Endothelial cell of hepatic sinusoid (primary cell): ENCODE measurements at regions not wholly inside any gene's neighbourhood (a gene's known extent, or its start where the extent isn't known, plus 50 kb on each side); places are given as distances from the start of the nearest gene placed in this dataset.
"Not testable (repeated sequence)": the region's sequence is repeated elsewhere in the genome, so short reads cannot be mapped to it uniquely, and the experiment has no call there.

Experiments
- in situ Hi-C: cut with HindIII; loops from 2 replicates; pipeline ENCODE4 v1.10.0; 2017; ENCODE audit warnings: low sequenced_read_pairs

- in situ Hi-C loops, result no loop called here
Observed at GRCh38 chr1:106289265-106289928, 767.1 kb upstream of the PRMT6 start.

GRCh38 chr1:106290805-106291501 is 765.5 kb upstream of the PRMT6 start:
- in situ Hi-C loops, result no loop called here

- in situ Hi-C loops, result no loop called here
Observed at GRCh38 chr1:106292130-106292529, 764.3 kb upstream of the PRMT6 start.

GRCh38 chr1:106296431-106296830 is 760.0 kb upstream of the PRMT6 start:
- in situ Hi-C loops, result no loop called here

- in situ Hi-C loops, result no loop called here
Observed at GRCh38 chr1:106304106-106304505, 752.4 kb upstream of the PRMT6 start.

- in situ Hi-C loops, result no loop called here
Observed at GRCh38 chr1:106319612-106320011, 736.9 kb upstream of the PRMT6 start.

- in situ Hi-C loops, result no loop called here
Observed at GRCh38 chr1:106325600-106325999, 730.9 kb upstream of the PRMT6 start.

- in situ Hi-C loops, result no loop called here
Observed at GRCh38 chr1:106344494-106344893, 712.0 kb upstream of the PRMT6 start.

GRCh38 chr1:106360252-106360651 is 696.2 kb upstream of the PRMT6 start:
- in situ Hi-C loops, result no loop called here

- in situ Hi-C loops, result no loop called here
Observed at GRCh38 chr1:106366627-106367319, 689.7 kb upstream of the PRMT6 start.

- in situ Hi-C loops, result no loop called here
Observed at GRCh38 chr1:106378261-106378660, 678.2 kb upstream of the PRMT6 start.

GRCh38 chr1:106380772-106381171 is 675.7 kb upstream of the PRMT6 start:
- in situ Hi-C loops, result no loop called here

GRCh38 chr1:106389160-106389559 is 667.3 kb upstream of the PRMT6 start:
- in situ Hi-C loops, result not testable (repeated sequence)

GRCh38 chr1:106393046-106393445 is 663.4 kb upstream of the PRMT6 start:
- in situ Hi-C loops, result no loop called here

- in situ Hi-C loops, result no loop called here
Observed at GRCh38 chr1:106396020-106396419, 660.5 kb upstream of the PRMT6 start.

GRCh38 chr1:106398391-106398790 is 658.1 kb upstream of the PRMT6 start:
- in situ Hi-C loops, result no loop called here

GRCh38 chr1:106406114-106406513 is 650.4 kb upstream of the PRMT6 start:
- in situ Hi-C loops, result no loop called here

- in situ Hi-C loops, result not testable (repeated sequence)
Observed at GRCh38 chr1:106412321-106412720, 644.2 kb upstream of the PRMT6 start.

- in situ Hi-C loops, result no loop called here
Observed at GRCh38 chr1:106435269-106435668, 621.2 kb upstream of the PRMT6 start.

GRCh38 chr1:106439475-106439874 is 617.0 kb upstream of the PRMT6 start:
- in situ Hi-C loops, result no loop called here

GRCh38 chr1:106447466-106447865 is 609.0 kb upstream of the PRMT6 start:
- in situ Hi-C loops, result no loop called here

GRCh38 chr1:106456832-106457231 is 599.6 kb upstream of the PRMT6 start:
- in situ Hi-C loops, result no loop called here
